Astrocyte (in vitro differentiated cells and primary cell): ENCODE measurements at regions not wholly inside any gene's neighbourhood (a gene's known extent, or its start where the extent isn't known, plus 50 kb on each side); places are given as distances from the start of the nearest gene placed in this dataset.

Experiments used
- DNase-seq: peaks from one replicate; pipeline ENCODE4 v3.0.0-alpha.2; 2010; ENCODE audit warnings: low read depth
- FAIRE-seq: peaks from 2 replicates; lab custom pipeline; 2011; peaks lifted over from hg19 to GRCh38; lab: Jason Lieb, UNC
- H2AFZ ChIP-seq: 2 replicates; pipeline ENCODE4 v1.6.0; 2012; ENCODE audit warnings: low read depth, low read length, inconsistent platforms
- H3K27ac ChIP-seq: 2 replicates; pipeline ENCODE4 v1.5.1; 2011; ENCODE audit warnings: low read depth, low read length, inconsistent platforms
- H3K27me3 ChIP-seq: 2 replicates; pipeline ENCODE4 v1.6.0; 2011; ENCODE audit warnings: low read length, inconsistent platforms; ENCODE audit not compliant: insufficient read depth
- H3K36me3 ChIP-seq: 2 replicates; pipeline ENCODE4 v1.5.1; 2011; ENCODE audit warnings: low read length, inconsistent platforms; ENCODE audit not compliant: insufficient read depth
- H3K4me1 ChIP-seq: 2 replicates; pipeline ENCODE4 v1.5.1; 2011; ENCODE audit warnings: low read length, inconsistent platforms; ENCODE audit not compliant: insufficient read depth
- H3K4me2 ChIP-seq: 2 replicates; pipeline ENCODE4 v1.6.0; 2012; ENCODE audit warnings: low read length, inconsistent platforms
- H3K4me3 ChIP-seq: 2 replicates; pipeline ENCODE4 v1.5.1; 2011; ENCODE audit warnings: low read depth, mild to moderate bottlenecking, low read length, inconsistent platforms; ENCODE audit not compliant: insufficient read depth
- H3K79me2 ChIP-seq: 2 replicates; pipeline ENCODE4 v1.6.0; 2012; ENCODE audit warnings: mild to moderate bottlenecking, low read length, inconsistent platforms; ENCODE audit not compliant: insufficient read depth
- H3K9ac ChIP-seq: 2 replicates; pipeline ENCODE4 v1.6.0; 2012; ENCODE audit warnings: mild to moderate bottlenecking, low read length, inconsistent platforms
- H3K9me3 ChIP-seq: 2 replicates; pipeline ENCODE4 v1.5.1; 2012; ENCODE audit warnings: low read depth, mild to moderate bottlenecking, low read length, inconsistent platforms; ENCODE audit not compliant: insufficient read depth
- H4K20me1 ChIP-seq: 2 replicates; pipeline ENCODE4 v1.6.0; 2012; ENCODE audit warnings: low read length, inconsistent platforms; ENCODE audit not compliant: insufficient read depth
- H3K27ac Mint-ChIP-seq: one replicate; pipeline ENCODE4 v1.8.0; 2021; ENCODE audit warnings: mild to moderate bottlenecking, mixed read lengths; ENCODE audit not compliant: unreplicated experiment
- H3K27me3 Mint-ChIP-seq: one replicate; pipeline ENCODE4 v1.8.0; 2021; ENCODE audit warnings: low read depth, mixed read lengths; ENCODE audit not compliant: unreplicated experiment
- H3K36me3 Mint-ChIP-seq: one replicate; pipeline ENCODE4 v1.8.0; 2021; ENCODE audit warnings: low read depth, mixed read lengths; ENCODE audit not compliant: unreplicated experiment
- H3K4me1 Mint-ChIP-seq: one replicate; pipeline ENCODE4 v1.8.0; 2021; ENCODE audit warnings: low read depth, mixed read lengths; ENCODE audit not compliant: unreplicated experiment
- H3K4me3 Mint-ChIP-seq: one replicate; pipeline ENCODE4 v1.8.0; 2021; ENCODE audit warnings: mild to moderate bottlenecking, moderate library complexity, mixed read lengths; ENCODE audit not compliant: unreplicated experiment
- H3K9me3 Mint-ChIP-seq: one replicate; pipeline ENCODE4 v1.8.0; 2021; ENCODE audit warnings: mild to moderate bottlenecking, mixed read lengths; ENCODE audit not compliant: unreplicated experiment
- EZH2 ChIP-seq: IDR thresholded peaks from 2 replicates; pipeline ENCODE4 v1.6.1; 2012; ENCODE audit warnings: mild to moderate bottlenecking, low read length, inconsistent platforms; ENCODE audit not compliant: insufficient read depth
- TF ChIP-seq, protein P1 (sequence below): IDR thresholded peaks from 2 replicates; pipeline ENCODE4 v1.5.1; 2011; ENCODE audit warnings: low read depth, mild to moderate bottlenecking, inconsistent platforms, low read length, moderate library complexity; ENCODE audit not compliant: insufficient read depth

DNA sequence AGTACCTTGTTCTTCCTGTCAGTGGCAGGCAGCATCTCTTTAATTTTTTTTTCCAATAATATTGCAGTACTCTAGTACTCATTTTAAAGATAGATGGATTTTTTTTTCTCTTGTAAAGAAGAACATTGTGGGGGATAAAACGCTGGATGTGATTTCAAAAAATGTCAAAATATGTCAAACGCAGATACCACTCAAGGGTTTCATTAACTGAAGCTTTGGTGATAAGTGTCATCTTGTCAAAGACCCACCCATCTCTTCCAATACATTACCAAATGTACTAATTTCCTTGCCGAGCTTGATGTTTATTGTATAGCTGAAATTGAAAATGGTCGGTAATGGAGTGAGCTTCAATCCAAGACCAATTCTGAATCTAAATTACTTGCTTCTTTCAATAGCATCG is 332.4 kb upstream of the SOX2 start:
- no peak for TF ChIP-seq EZH2
- TF ChIP-seq, protein P1, sequence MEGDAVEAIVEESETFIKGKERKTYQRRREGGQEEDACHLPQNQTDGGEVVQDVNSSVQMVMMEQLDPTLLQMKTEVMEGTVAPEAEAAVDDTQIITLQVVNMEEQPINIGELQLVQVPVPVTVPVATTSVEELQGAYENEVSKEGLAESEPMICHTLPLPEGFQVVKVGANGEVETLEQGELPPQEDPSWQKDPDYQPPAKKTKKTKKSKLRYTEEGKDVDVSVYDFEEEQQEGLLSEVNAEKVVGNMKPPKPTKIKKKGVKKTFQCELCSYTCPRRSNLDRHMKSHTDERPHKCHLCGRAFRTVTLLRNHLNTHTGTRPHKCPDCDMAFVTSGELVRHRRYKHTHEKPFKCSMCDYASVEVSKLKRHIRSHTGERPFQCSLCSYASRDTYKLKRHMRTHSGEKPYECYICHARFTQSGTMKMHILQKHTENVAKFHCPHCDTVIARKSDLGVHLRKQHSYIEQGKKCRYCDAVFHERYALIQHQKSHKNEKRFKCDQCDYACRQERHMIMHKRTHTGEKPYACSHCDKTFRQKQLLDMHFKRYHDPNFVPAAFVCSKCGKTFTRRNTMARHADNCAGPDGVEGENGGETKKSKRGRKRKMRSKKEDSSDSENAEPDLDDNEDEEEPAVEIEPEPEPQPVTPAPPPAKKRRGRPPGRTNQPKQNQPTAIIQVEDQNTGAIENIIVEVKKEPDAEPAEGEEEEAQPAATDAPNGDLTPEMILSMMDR = no peak
- Histone ChIP-seq H3K4me3 (no peak overlapping the region), H2AFZ (no peak overlapping the region), H3K79me2 (no peaks in the 10 kb centered on the region), H3K4me1 (no peaks in the 10 kb centered on the region), H3K27ac (no peak overlapping the region), H3K4me2 (no peak overlapping the region), H3K36me3 (no peaks in the 10 kb centered on the region), H3K9ac (no peak overlapping the region), H3K9me3 (no peaks in the 10 kb centered on the region), H4K20me1 (no peaks in the 10 kb centered on the region), H3K27me3 (no peaks in the 10 kb centered on the region)
- DNase-seq (no peak), FAIRE-seq (no peak)
- no peaks in the 10 kb centered on the region for H3K36me3 Mint-ChIP-seq
- H3K9me3 Mint-ChIP-seq = no peaks in the 10 kb centered on the region
- H3K27me3 Mint-ChIP-seq = no peaks in the 10 kb centered on the region
- no peak overlapping the region for H3K4me3 Mint-ChIP-seq
- no peak overlapping the region for H3K27ac Mint-ChIP-seq
- no peaks in the 10 kb centered on the region for H3K4me1 Mint-ChIP-seq

DNA sequence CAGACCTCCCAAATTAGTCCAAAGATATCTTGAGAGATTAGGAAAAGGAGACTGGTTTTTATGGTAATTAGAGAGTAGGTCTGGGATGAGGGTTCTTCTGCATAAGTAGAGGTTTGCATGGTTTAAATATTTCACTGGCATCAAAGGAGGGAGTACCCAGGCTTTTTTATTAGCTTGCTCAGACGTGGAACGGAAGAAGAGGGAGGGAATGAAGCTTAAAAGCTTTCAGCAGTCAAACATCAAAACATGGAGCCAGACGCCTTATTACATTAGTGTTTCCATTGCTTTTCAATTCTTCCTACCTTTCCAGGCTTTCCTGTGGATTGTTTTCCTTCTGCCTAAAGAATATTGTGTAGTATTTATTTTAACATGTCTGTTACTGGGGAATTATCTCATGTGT is 342.1 kb upstream of the SOX2 start:
- no peaks in the 10 kb centered on the region for H3K27me3 Mint-ChIP-seq
- Histone ChIP-seq H3K27me3 (no peaks in the 10 kb centered on the region), H3K4me3 (no peak overlapping the region), H3K36me3 (no peaks in the 10 kb centered on the region), H3K27ac (no peak overlapping the region), H3K4me1 (no peaks in the 10 kb centered on the region), H3K79me2 (no peaks in the 10 kb centered on the region), H3K9ac (no peak overlapping the region), H3K9me3 (no peaks in the 10 kb centered on the region), H3K4me2 (no peak overlapping the region), H4K20me1 (no peaks in the 10 kb centered on the region), H2AFZ (no peak overlapping the region)
- H3K36me3 Mint-ChIP-seq = no peaks in the 10 kb centered on the region
- H3K4me1 Mint-ChIP-seq = no peaks in the 10 kb centered on the region
- H3K4me3 Mint-ChIP-seq = no peak overlapping the region
- no peak overlapping the region for H3K27ac Mint-ChIP-seq
- DNase-seq (no peak), FAIRE-seq (no peak)
- TF ChIP-seq, protein P1 = no peak
- no peak for TF ChIP-seq EZH2
- H3K9me3 Mint-ChIP-seq = no peaks in the 10 kb centered on the region

DNA sequence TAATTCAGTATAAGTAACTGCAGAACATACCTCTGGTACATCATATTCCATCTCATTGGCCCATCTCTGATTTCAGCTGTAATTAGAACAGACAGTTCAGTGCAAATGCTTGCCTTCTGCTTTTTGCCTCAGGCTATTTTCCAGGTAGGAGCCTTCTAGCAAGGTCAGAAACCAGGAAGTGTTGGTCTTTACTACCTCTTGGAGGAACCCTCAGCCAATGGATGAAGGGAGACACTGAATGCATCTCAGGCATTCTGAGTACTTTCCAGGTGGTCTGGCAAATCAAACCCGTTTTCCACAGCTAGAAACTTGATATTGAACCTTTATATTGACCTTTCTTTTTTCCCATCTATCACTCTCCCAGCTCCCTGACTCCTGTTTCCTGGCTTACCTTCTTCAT is 348.5 kb upstream of the SOX2 start:
- H3K27ac Mint-ChIP-seq = no peak overlapping the region
- TF ChIP-seq EZH2 = no peak
- TF ChIP-seq, protein P1 = no peak
- no peaks in the 10 kb centered on the region for H3K36me3 ChIP-seq

More for the DNA sequence above, 348.5 kb upstream of the SOX2 start:
- Histone ChIP-seq H3K4me3 (no peak overlapping the region), H2AFZ (no peak overlapping the region), H3K27me3 (no peaks in the 10 kb centered on the region), H3K9ac (no peak overlapping the region), H3K4me1 (no peaks in the 10 kb centered on the region), H4K20me1 (no peaks in the 10 kb centered on the region), H3K79me2 (no peaks in the 10 kb centered on the region), H3K27ac (no peak overlapping the region), H3K9me3 (no peaks in the 10 kb centered on the region), H3K4me2 (no peak overlapping the region)
- H3K9me3 Mint-ChIP-seq = no peaks in the 10 kb centered on the region
- H3K27me3 Mint-ChIP-seq = no peaks in the 10 kb centered on the region
- H3K4me1 Mint-ChIP-seq = no peaks in the 10 kb centered on the region
- FAIRE-seq (no peak), DNase-seq (no peak)
- H3K36me3 Mint-ChIP-seq = no peaks in the 10 kb centered on the region
- H3K4me3 Mint-ChIP-seq = no peak overlapping the region
